OCI-LY3 (cell line): ENCODE measurements at regions not wholly inside any gene's neighbourhood (a gene's known extent, or its start where the extent isn't known, plus 50 kb on each side); places are given as distances from the start of the nearest gene placed in this dataset.

Source experiments
- CTCF ChIP-seq: fragments of 200-600, 300-600 bp; sonication (generic); IDR thresholded peaks from 2 replicates; pipeline ENCODE4 v1.5.1; 2014; ENCODE audit warnings: antibody characterized with exemption, low read length, low read depth
- EZH2phosphoT487 ChIP-seq: fragments of 200-600 bp; shearing (Covaris generic); IDR thresholded peaks from 2 replicates; pipeline ENCODE4 v1.6.1; 2018; ENCODE audit warnings: antibody characterized with exemption, mixed run types, low read depth

- TF ChIP-seq CTCF, result no peak
- no peak for TF ChIP-seq EZH2phosphoT487
Observed at GRCh38 chr1:223454959-223455358, 61.7 kb downstream of the CCDC185 start.
